Activated CD8-positive, alpha-beta T cell treated with anti-CD3 and anti-CD28 coated beads, Interleukin-2, amount 10 ng/mL, durations not matched to agents 7 days and 5 days (primary cell): ENCODE measurements at regions not wholly inside any gene's neighbourhood (a gene's known extent, or its start where the extent isn't known, plus 50 kb on each side); places are given as distances from the start of the nearest gene placed in this dataset.

Source experiments
- ATAC-seq: fragments of 150-1000 bp; cut with Tn5 transposase; one replicate; pipeline ENCODE4 v1.10.0; 2021; ENCODE audit warnings: moderate library complexity
- CTCF ChIA-PET: fragments of 350-600 bp; sonication (Branson Sonifier 250); formaldehyde crosslinking; loops from one replicate; lab custom pipeline; 2021; ENCODE audit warnings: antibody characterized with exemption; lab: Charles Lee
- POLR2A ChIA-PET: fragments of 350-600 bp; sonication (Branson Sonifier 250); formaldehyde crosslinking; loops from one replicate; lab custom pipeline; 2021; ENCODE audit warnings: antibody characterized with exemption; lab: Charles Lee
- DNase-seq: peaks from one replicate; pipeline ENCODE4 v3.0.0-alpha.2; 2020
- H3K27ac Mint-ChIP-seq: one replicate; pipeline ENCODE4 v1.8.0; 2021; ENCODE audit warnings: mild to moderate bottlenecking, mixed read lengths
- H3K27me3 Mint-ChIP-seq: one replicate; pipeline ENCODE4 v1.8.0; 2021; ENCODE audit warnings: low read depth, mixed read lengths
- H3K36me3 Mint-ChIP-seq: one replicate; pipeline ENCODE4 v1.8.0; 2021; ENCODE audit warnings: low read depth, mixed read lengths
- H3K4me1 Mint-ChIP-seq: one replicate; pipeline ENCODE4 v1.8.0; 2021; ENCODE audit warnings: low read depth, mixed read lengths
- H3K4me3 Mint-ChIP-seq: one replicate; pipeline ENCODE4 v1.8.0; 2021; ENCODE audit warnings: mild to moderate bottlenecking, mixed read lengths
- H3K9me3 Mint-ChIP-seq: one replicate; pipeline ENCODE4 v1.8.0; 2022; ENCODE audit warnings: mixed read lengths; ENCODE audit not compliant: insufficient read depth

DNA sequence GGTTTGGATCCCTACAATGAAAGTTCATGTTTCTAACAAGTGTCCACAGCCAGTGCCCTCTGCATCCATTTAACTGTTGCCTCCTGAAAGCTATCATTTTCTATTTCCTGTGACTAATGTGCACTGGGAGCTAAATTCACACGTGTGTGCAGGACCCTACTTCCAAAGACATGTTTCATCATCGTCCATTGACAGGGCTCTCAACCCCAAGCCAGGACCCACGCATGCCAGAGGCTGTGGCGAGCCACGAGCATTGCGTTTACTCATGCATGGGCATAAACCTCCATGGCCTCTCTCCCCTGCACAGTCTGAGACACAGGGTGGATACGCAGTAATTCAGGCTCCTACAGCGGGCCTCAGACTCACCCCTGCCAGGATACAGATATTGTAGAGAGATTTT is 153.2 kb downstream of the MAFB start:
- H3K9me3 Mint-ChIP-seq, result peaks cover 7% of the 10 kb centered on the region
- CTCF ChIA-PET, result no interaction called here
- ATAC-seq (no peak), DNase-seq (no peak)
- no peaks in the 10 kb centered on the region for H3K4me1 Mint-ChIP-seq
- no peak overlapping the region for H3K4me3 Mint-ChIP-seq
- no peak overlapping the region for H3K27ac Mint-ChIP-seq
- no peaks in the 10 kb centered on the region for H3K27me3 Mint-ChIP-seq
- no peaks in the 10 kb centered on the region for H3K36me3 Mint-ChIP-seq
- POLR2A ChIA-PET, result no interaction called here

DNA sequence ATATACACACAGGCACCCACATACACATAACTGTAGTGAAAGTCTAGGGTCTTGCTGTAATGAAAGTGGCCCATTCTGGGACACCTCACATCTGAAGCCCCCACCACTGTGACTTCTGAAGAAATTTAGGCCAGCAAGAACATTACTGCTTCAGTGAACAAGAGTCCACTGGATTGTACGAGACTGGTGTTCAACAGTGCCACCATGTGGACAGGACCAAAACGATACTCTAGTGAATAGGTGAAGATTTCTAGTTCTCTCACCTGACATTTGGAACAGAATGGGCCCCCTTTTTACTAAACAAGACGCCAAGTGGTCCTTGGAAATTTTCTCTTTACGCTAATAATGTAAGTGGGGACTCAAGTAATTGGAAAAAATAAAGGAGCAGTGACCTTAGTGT is 156.9 kb downstream of the MAFB start:
- H3K27ac Mint-ChIP-seq, result no peak overlapping the region
- H3K27me3 Mint-ChIP-seq, result no peaks in the 10 kb centered on the region
- ChIA-PET POLR2A (no interaction called here), CTCF (no interaction called here)
- H3K9me3 Mint-ChIP-seq, result peaks cover 7% of the 10 kb centered on the region
- no peaks in the 10 kb centered on the region for H3K4me1 Mint-ChIP-seq
- ATAC-seq, result no peak
- no peak for DNase-seq
- H3K4me3 Mint-ChIP-seq, result no peak overlapping the region
- H3K36me3 Mint-ChIP-seq, result no peaks in the 10 kb centered on the region

- Mint-ChIP-seq H3K27ac (no peak overlapping the region), H3K36me3 (no peaks in the 10 kb centered on the region), H3K27me3 (no peaks in the 10 kb centered on the region), H3K4me3 (no peak overlapping the region), H3K4me1 (no peaks in the 10 kb centered on the region), H3K9me3 (no peaks in the 10 kb centered on the region)
- no peak for ATAC-seq
- ChIA-PET CTCF (no interaction called here), POLR2A (interaction anchor here (0.6 kb wide), 1 partner anchor 1518 kb away, joined by 3 read pairs; no protein-coding TSS in a partner anchor)
- DNase-seq, result no peak
Measured at GRCh38 chr20:40525351-40525750, 163.7 kb downstream of the MAFB start.

DNA sequence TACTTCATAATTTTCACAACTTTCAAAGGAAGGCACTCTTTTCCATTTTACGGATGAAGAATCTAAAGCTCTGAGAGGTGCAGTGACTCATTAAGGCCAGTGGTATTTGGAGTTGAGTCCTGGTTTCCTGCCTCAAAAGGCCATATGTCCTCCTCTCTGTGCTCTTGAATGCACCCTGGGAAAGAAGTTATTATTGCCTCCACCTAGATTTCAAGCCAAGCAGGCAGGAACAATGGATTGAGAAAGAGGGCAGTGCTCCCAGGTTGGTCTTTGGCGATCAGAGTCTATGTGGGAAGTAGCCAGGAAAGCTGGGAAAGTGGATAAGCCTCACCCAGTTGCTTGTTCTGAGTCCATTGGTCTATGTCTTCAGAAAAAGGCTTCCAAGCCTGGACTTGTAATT is 165.0 kb downstream of the MAFB start:
- no peaks in the 10 kb centered on the region for H3K36me3 Mint-ChIP-seq
- H3K4me3 Mint-ChIP-seq, result no peak overlapping the region
- no peak overlapping the region for H3K27ac Mint-ChIP-seq
- POLR2A ChIA-PET, result no interaction called here
- H3K4me1 Mint-ChIP-seq, result no peaks in the 10 kb centered on the region
- CTCF ChIA-PET, result no interaction called here
- no peak for DNase-seq
- ATAC-seq, result no peak
- H3K27me3 Mint-ChIP-seq, result no peaks in the 10 kb centered on the region
- no peaks in the 10 kb centered on the region for H3K9me3 Mint-ChIP-seq

DNA sequence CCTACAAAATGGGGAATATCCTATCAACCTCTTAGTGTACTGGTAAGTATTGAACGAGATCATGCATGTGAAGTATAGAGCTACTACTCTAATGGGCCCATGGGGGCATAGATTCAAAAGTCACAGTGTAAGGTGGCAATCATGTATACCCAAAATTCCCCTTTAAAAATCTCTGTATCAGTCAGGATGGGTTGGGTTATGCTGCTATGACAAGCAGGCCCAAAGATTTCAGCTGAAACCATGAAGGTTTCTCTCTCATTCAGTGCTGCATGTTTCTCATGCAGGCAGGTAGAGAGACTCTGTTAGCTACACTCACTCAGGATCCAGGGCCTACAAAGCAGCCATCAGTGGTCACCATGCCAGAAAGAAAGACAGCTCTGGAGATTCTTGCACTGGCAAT is 166.6 kb downstream of the MAFB start:
- no peak for ATAC-seq
- H3K27me3 Mint-ChIP-seq, result peaks cover 3% of the 10 kb centered on the region
- CTCF ChIA-PET, result no interaction called here

DNA sequence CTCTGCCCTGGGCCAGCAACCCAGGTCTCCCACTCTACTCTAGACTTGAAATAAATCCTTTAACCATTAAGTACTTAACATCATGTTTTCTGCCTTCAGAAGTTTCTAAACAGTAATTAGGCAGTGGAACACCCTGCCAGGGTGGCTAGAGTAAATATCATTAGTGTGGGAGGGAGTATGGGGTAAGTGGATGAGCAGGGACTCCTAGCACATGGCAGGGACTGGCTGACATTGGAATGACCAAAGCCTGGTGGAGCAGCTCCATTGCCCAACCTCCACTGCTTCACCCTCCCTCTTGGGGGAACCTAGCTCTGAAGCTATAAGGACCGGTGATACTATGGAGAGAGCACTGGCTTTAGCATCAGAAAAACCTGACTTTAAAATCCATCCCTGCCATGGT is 167.1 kb downstream of the MAFB start:
- Mint-ChIP-seq H3K36me3 (no peaks in the 10 kb centered on the region), H3K4me1 (no peaks in the 10 kb centered on the region), H3K27me3 (peaks cover 3% of the 10 kb centered on the region), H3K27ac (no peak overlapping the region), H3K4me3 (no peak overlapping the region), H3K9me3 (no peaks in the 10 kb centered on the region)
- ATAC-seq (no peak), DNase-seq (no peak)
- CTCF ChIA-PET, result no interaction called here
- POLR2A ChIA-PET, result no interaction called here

More for the DNA sequence above, 166.6 kb downstream of the MAFB start:
- no peak overlapping the region for H3K27ac Mint-ChIP-seq
- H3K36me3 Mint-ChIP-seq, result no peaks in the 10 kb centered on the region
- DNase-seq, result no peak
- POLR2A ChIA-PET, result no interaction called here
- H3K4me1 Mint-ChIP-seq, result no peaks in the 10 kb centered on the region
- no peak overlapping the region for H3K4me3 Mint-ChIP-seq
- H3K9me3 Mint-ChIP-seq, result no peaks in the 10 kb centered on the region

- Mint-ChIP-seq H3K4me1 (no peaks in the 10 kb centered on the region), H3K27ac (no peak overlapping the region), H3K36me3 (no peaks in the 10 kb centered on the region), H3K27me3 (peaks cover 3% of the 10 kb centered on the region), H3K4me3 (no peak overlapping the region), H3K9me3 (no peaks in the 10 kb centered on the region)
- CTCF ChIA-PET, result no interaction called here
- POLR2A ChIA-PET, result no interaction called here
- ATAC-seq (no peak), DNase-seq (no peak)
Measured at GRCh38 chr20:40519918-40520317, 169.1 kb downstream of the MAFB start.

DNA sequence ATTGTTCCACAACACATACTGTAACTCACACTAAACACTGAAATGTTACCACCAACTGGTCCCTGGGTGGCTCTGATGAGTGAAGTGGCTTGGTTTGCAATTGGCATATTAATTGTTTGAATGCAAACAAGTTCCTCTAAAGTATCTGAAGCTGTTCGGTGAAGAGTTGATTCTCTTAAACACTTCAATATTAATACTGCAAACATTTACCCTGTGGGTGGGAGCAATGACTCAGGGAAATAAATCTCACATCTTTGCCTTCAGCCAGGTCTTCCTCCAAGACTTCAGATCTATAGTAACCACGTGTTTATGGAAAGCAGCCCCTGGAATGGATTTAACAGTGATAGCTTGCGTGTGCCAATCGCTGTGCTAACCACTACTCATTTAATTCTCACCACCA is 176.0 kb downstream of the MAFB start:
- no peak overlapping the region for H3K27ac Mint-ChIP-seq
- POLR2A ChIA-PET, result no interaction called here
- CTCF ChIA-PET, result no interaction called here
- DNase-seq, result no peak
- H3K4me3 Mint-ChIP-seq, result no peak overlapping the region
- peaks cover 3% of the 10 kb centered on the region for H3K27me3 Mint-ChIP-seq
- no peak for ATAC-seq
- H3K4me1 Mint-ChIP-seq, result no peaks in the 10 kb centered on the region
- H3K36me3 Mint-ChIP-seq, result no peaks in the 10 kb centered on the region
- H3K9me3 Mint-ChIP-seq, result no peaks in the 10 kb centered on the region

- no peaks in the 10 kb centered on the region for H3K36me3 Mint-ChIP-seq
Measured at GRCh38 chr20:40512591-40512990, 176.4 kb downstream of the MAFB start.

DNA sequence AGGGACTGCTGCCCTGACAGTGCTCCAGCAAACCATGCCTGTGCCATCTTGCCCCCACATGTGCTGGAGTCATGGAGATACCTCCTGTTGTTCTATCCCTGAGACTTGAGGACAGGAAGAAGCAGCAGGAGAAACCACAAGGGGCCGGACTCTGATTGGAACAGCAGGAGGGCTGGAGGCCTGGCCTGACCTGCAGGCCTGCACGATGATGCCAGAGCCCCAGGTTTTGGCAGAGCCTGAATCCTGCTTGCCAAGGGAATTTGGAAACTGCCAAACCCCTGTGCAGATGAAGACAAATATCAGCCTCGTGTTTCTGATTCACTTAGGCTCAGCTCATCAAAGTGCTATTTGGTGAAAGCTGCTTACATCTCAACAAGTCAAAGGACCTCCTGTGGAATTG is 177.6 kb downstream of the MAFB start:
- Mint-ChIP-seq H3K4me3 (no peak overlapping the region), H3K4me1 (no peaks in the 10 kb centered on the region), H3K27me3 (no peaks in the 10 kb centered on the region), H3K9me3 (no peaks in the 10 kb centered on the region), H3K27ac (no peak overlapping the region), H3K36me3 (no peaks in the 10 kb centered on the region)
- ATAC-seq, result no peak
- no peak for DNase-seq
- ChIA-PET CTCF (no interaction called here), POLR2A (no interaction called here)

More at GRCh38 chr20:40512591-40512990, 176.4 kb downstream of the MAFB start:
- Mint-ChIP-seq H3K27ac (no peak overlapping the region), H3K4me3 (no peak overlapping the region), H3K9me3 (no peaks in the 10 kb centered on the region), H3K27me3 (no peaks in the 10 kb centered on the region), H3K4me1 (no peaks in the 10 kb centered on the region)
- ChIA-PET CTCF (no interaction called here), POLR2A (no interaction called here)
- ATAC-seq (no peak), DNase-seq (no peak)

DNA sequence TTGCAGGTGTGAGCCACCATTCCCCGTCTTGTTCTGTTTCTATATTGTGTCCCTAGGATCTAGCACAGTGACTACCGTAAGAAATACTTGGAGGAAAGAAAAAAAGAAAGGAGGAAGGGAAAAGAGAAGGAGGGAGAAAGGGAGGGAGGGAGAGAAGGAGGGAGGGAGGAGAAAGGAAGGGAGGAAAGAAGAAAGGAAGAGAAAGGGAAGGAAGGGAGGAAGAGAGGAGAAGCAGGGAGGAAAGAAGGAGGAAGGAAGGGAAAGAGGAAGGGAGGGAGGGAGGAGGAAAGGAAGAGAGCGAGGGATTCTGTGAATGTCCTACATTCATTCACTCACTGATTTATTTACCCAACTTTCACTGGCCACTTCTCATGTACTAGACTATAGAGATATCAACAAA is 178.4 kb downstream of the MAFB start:
- no peak overlapping the region for H3K4me3 Mint-ChIP-seq
- CTCF ChIA-PET, result no interaction called here
- no peaks in the 10 kb centered on the region for H3K27me3 Mint-ChIP-seq

DNA sequence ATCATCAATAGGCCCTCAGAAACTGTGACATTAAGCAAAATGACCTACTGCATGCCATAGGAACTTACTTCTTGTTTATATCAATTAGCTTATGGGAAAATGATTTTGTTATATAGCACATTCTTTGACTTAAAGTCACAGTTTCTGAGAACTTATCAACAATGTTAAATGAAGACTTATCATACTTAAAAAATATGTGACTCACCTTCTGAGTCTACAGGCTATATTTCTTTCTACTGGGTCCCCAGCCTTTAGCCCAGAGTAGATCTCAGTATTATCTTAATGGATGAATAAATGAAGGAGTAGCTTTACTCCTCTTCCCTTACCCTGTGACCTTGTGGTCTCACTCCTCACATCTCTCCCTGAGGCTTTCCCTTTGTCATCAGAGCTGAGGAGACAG is 180.2 kb downstream of the MAFB start:
- POLR2A ChIA-PET, result no interaction called here
- Mint-ChIP-seq H3K4me1 (no peaks in the 10 kb centered on the region), H3K27me3 (no peaks in the 10 kb centered on the region), H3K9me3 (no peaks in the 10 kb centered on the region), H3K27ac (no peak overlapping the region), H3K4me3 (no peak overlapping the region), H3K36me3 (no peaks in the 10 kb centered on the region)
- ATAC-seq (no peak), DNase-seq (no peak)
- CTCF ChIA-PET, result no interaction called here

More for the DNA sequence above, 178.4 kb downstream of the MAFB start:
- no peaks in the 10 kb centered on the region for H3K9me3 Mint-ChIP-seq
- DNase-seq (no peak), ATAC-seq (no peak)
- no peaks in the 10 kb centered on the region for H3K36me3 Mint-ChIP-seq
- POLR2A ChIA-PET, result no interaction called here
- no peaks in the 10 kb centered on the region for H3K4me1 Mint-ChIP-seq
- no peak overlapping the region for H3K27ac Mint-ChIP-seq

GRCh38 chr20:40506537-40506939 is 182.5 kb downstream of the MAFB start:
- Mint-ChIP-seq H3K36me3 (no peaks in the 10 kb centered on the region), H3K27ac (no peak overlapping the region)
- no peak for ATAC-seq

More at GRCh38 chr20:40506537-40506939, 182.5 kb downstream of the MAFB start:
- DNase-seq, result no peak
- H3K4me3 Mint-ChIP-seq, result no peak overlapping the region
- H3K4me1 Mint-ChIP-seq, result no peaks in the 10 kb centered on the region
- CTCF ChIA-PET, result no interaction called here
- no peaks in the 10 kb centered on the region for H3K27me3 Mint-ChIP-seq
- POLR2A ChIA-PET, result no interaction called here
- no peaks in the 10 kb centered on the region for H3K9me3 Mint-ChIP-seq
